ENCODE measurements at regions not wholly inside any gene's neighbourhood (a gene's known extent, or its start where the extent isn't known, plus 50 kb on each side); places are given as distances from the start of the nearest gene placed in this dataset.

- TF ChIP-seq CTCF (conservative IDR thresholded peaks at IDR 0.05; ENCODE audit: low read length) (no peak), EZH2phosphoT487 (IDR thresholded peaks at IDR 0.05; ENCODE audit: borderline replicate concordance, low read depth, low read length) (no peak)
- Histone ChIP-seq H3K4me2 (ENCODE audit: low read length) (no peak overlapping the region), H3K9me2 (ENCODE audit: insufficient read depth, low read length) (no peaks in the 10 kb centered on the region), H3K4me3 (ENCODE audit: low read depth, low read length, poor library complexity, severe bottlenecking) (no peak overlapping the region), H3K9me3 (ENCODE audit: low read length) (no peaks in the 10 kb centered on the region), H4K20me1 (ENCODE audit: insufficient read depth, low read length) (no peaks in the 10 kb centered on the region), H2AFZ (ENCODE audit: low read length) (no peak overlapping the region), H3K27ac (ENCODE audit: low read depth, low read length, poor library complexity, severe bottlenecking) (no peak overlapping the region), H3K79me2 (ENCODE audit: insufficient read depth, low read depth, low read length) (no peaks in the 10 kb centered on the region), H3K36me3 (ENCODE audit: insufficient read depth, low read length) (no peaks in the 10 kb centered on the region), H3K4me1 (ENCODE audit: insufficient read depth, low read length, poor library complexity, severe bottlenecking) (no peaks in the 10 kb centered on the region)
- intact Hi-C loops (cut with micrococcal nuclease; ENCODE audit: unreplicated experiment): no loop called here
- no TSS peak for BruUV-seq (replicated peaks)
- no peak for DNase-seq (ENCODE audit: low spot score)
- POLR2A ChIA-PET: interaction anchor here (0.6 kb wide), 1 partner anchor 264 kb away, joined by 3 read pairs; no protein-coding TSS in a partner anchor
- CTCF ChIA-PET (ENCODE audit: unreplicated experiment): no interaction called here
These were observed 368.1 kb upstream of the SEMA6D start for GRCh38 chr15:47349179-47349578.

GRCh38 chr15:47351501-47351900 lies 365.8 kb upstream of the SEMA6D start:
- H3K9me3 ChIP-seq (ENCODE audit: low read length): no peaks in the 10 kb centered on the region
- DNase-seq (ENCODE audit: low spot score): no peak
- no peaks in the 10 kb centered on the region for H3K9me2 ChIP-seq (ENCODE audit: insufficient read depth, low read length)
- H2AFZ ChIP-seq (ENCODE audit: low read length): no peak overlapping the region
- H3K27ac ChIP-seq (ENCODE audit: low read depth, low read length, poor library complexity, severe bottlenecking): no peak overlapping the region
- POLR2A ChIA-PET: no interaction called here
- H4K20me1 ChIP-seq (ENCODE audit: insufficient read depth, low read length): no peaks in the 10 kb centered on the region
- no peaks in the 10 kb centered on the region for H3K4me1 ChIP-seq (ENCODE audit: insufficient read depth, low read length, poor library complexity, severe bottlenecking)
- CTCF ChIA-PET (ENCODE audit: unreplicated experiment): no interaction called here
- no peak overlapping the region for H3K4me2 ChIP-seq (ENCODE audit: low read length)
- TF ChIP-seq EZH2phosphoT487 (IDR thresholded peaks at IDR 0.05; ENCODE audit: borderline replicate concordance, low read depth, low read length) (no peak), CTCF (conservative IDR thresholded peaks at IDR 0.05; ENCODE audit: low read length) (no peak)
- H3K4me3 ChIP-seq (ENCODE audit: low read depth, low read length, poor library complexity, severe bottlenecking): no peak overlapping the region
- BruUV-seq (replicated peaks): no TSS peak
- no peaks in the 10 kb centered on the region for H3K79me2 ChIP-seq (ENCODE audit: insufficient read depth, low read depth, low read length)
- H3K36me3 ChIP-seq (ENCODE audit: insufficient read depth, low read length): no peaks in the 10 kb centered on the region
- intact Hi-C loops (cut with micrococcal nuclease; ENCODE audit: unreplicated experiment): no loop called here

GRCh38 chr15:47352217-47352616 lies 365.1 kb upstream of the SEMA6D start:
- no peaks in the 10 kb centered on the region for H4K20me1 ChIP-seq (ENCODE audit: insufficient read depth, low read length)
- no peaks in the 10 kb centered on the region for H3K9me2 ChIP-seq (ENCODE audit: insufficient read depth, low read length)
- no peaks in the 10 kb centered on the region for H3K79me2 ChIP-seq (ENCODE audit: insufficient read depth, low read depth, low read length)
- no peaks in the 10 kb centered on the region for H3K9me3 ChIP-seq (ENCODE audit: low read length)
- intact Hi-C loops (cut with micrococcal nuclease; ENCODE audit: unreplicated experiment): no loop called here
- no peak for DNase-seq (ENCODE audit: low spot score)
- no peak for TF ChIP-seq EZH2phosphoT487 (IDR thresholded peaks at IDR 0.05; ENCODE audit: borderline replicate concordance, low read depth, low read length)
- ChIA-PET CTCF (ENCODE audit: unreplicated experiment) (no interaction called here), POLR2A (no interaction called here)
- no peak overlapping the region for H3K27ac ChIP-seq (ENCODE audit: low read depth, low read length, poor library complexity, severe bottlenecking)
- H2AFZ ChIP-seq (ENCODE audit: low read length): no peak overlapping the region
- no peak overlapping the region for H3K4me3 ChIP-seq (ENCODE audit: low read depth, low read length, poor library complexity, severe bottlenecking)
- no peak overlapping the region for H3K4me2 ChIP-seq (ENCODE audit: low read length)
- no peaks in the 10 kb centered on the region for H3K4me1 ChIP-seq (ENCODE audit: insufficient read depth, low read length, poor library complexity, severe bottlenecking)
- BruUV-seq (replicated peaks): no TSS peak
- H3K36me3 ChIP-seq (ENCODE audit: insufficient read depth, low read length): no peaks in the 10 kb centered on the region

Measured in OCI-LY7 (cell line).